ENCODE measurements at regions not wholly inside any gene's neighbourhood (a gene's known extent, or its start where the extent isn't known, plus 50 kb on each side); places are given as distances from the start of the nearest gene placed in this dataset.

GRCh38 chr12:113528606-113529293 is 57.1 kb upstream of the LHX5 start:
- in situ Hi-C loops (cut with MboI; ENCODE audit: low sequenced_read_pairs): no loop called here

- in situ Hi-C loops (cut with MboI; ENCODE audit: low sequenced_read_pairs): no loop called here
Observed at GRCh38 chr12:113525066-113525465, 53.4 kb upstream of the LHX5 start.

GRCh38 chr12:113524495-113524894 is 52.8 kb upstream of the LHX5 start:
- in situ Hi-C loops (cut with MboI; ENCODE audit: low sequenced_read_pairs): no loop called here

GRCh38 chr12:113521708-113522107 is 50.0 kb upstream of the LHX5 start:
- in situ Hi-C loops (cut with MboI; ENCODE audit: low sequenced_read_pairs): no loop called here

Measured in HL-60/S4 treated with phorbol 12-myristate 13-acetate at 8.2 ng/mL for 4 days and 3 days (cell line).